ENCODE measurements at regions not wholly inside any gene's neighbourhood (a gene's known extent, or its start where the extent isn't known, plus 50 kb on each side); places are given as distances from the start of the nearest gene placed in this dataset.

DNA sequence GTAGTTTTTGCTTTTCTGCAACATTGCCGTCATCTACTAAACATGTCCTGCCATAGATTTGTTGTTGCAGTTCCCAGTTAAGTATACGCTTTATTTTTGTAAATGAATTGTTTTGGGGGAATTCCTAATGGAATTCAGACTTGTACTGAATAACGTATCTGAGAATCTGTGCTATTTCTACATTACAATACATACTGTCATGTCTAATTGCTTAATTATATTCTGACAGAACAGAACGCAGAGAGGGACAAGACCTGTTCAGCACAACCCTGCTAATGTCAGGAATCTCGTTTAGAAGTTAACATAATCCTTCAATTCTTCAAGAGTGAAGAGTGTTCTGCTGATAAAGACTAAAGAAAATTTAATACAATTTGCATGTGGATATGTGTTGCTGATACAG lies 861.1 kb upstream of the KLHL1 start:
- TF ChIP-seq POLR2A (IDR thresholded peaks at IDR 0.05; ENCODE audit: insufficient read depth in 1 of 2, low read depth in 2 of 2, low read length in 2 of 2) (no peak), USF2 (IDR thresholded peaks at IDR 0.05; ENCODE audit: low read depth, low read length) (no peak), USF2 (CRISPR knock-in tag; IDR thresholded peaks at IDR 0.05; ENCODE audit: borderline replicate concordance) (no peak), PATZ1 (CRISPR knock-in tag; IDR thresholded peaks at IDR 0.05) (no peak), UBTF (CRISPR knock-in tag; IDR thresholded peaks at IDR 0.05) (no peak), MIER2 (CRISPR knock-in tag; IDR thresholded peaks at IDR 0.05) (no peak), RXRA (CRISPR knock-in tag; IDR thresholded peaks at IDR 0.05) (no peak), ATF3 (CRISPR knock-in tag; IDR thresholded peaks at IDR 0.05) (no peak), ZNF274 (CRISPR knock-in tag; IDR thresholded peaks at IDR 0.05) (no peak)
- TF ChIP-seq, protein P1, sequence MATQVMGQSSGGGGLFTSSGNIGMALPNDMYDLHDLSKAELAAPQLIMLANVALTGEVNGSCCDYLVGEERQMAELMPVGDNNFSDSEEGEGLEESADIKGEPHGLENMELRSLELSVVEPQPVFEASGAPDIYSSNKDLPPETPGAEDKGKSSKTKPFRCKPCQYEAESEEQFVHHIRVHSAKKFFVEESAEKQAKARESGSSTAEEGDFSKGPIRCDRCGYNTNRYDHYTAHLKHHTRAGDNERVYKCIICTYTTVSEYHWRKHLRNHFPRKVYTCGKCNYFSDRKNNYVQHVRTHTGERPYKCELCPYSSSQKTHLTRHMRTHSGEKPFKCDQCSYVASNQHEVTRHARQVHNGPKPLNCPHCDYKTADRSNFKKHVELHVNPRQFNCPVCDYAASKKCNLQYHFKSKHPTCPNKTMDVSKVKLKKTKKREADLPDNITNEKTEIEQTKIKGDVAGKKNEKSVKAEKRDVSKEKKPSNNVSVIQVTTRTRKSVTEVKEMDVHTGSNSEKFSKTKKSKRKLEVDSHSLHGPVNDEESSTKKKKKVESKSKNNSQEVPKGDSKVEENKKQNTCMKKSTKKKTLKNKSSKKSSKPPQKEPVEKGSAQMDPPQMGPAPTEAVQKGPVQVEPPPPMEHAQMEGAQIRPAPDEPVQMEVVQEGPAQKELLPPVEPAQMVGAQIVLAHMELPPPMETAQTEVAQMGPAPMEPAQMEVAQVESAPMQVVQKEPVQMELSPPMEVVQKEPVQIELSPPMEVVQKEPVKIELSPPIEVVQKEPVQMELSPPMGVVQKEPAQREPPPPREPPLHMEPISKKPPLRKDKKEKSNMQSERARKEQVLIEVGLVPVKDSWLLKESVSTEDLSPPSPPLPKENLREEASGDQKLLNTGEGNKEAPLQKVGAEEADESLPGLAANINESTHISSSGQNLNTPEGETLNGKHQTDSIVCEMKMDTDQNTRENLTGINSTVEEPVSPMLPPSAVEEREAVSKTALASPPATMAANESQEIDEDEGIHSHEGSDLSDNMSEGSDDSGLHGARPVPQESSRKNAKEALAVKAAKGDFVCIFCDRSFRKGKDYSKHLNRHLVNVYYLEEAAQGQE (IDR thresholded peaks at IDR 0.05; ENCODE audit: borderline replicate concordance in 1 of 2, low read depth in 1 of 2, low read length in 2 of 2) = no peak
- TF ChIP-seq, protein P2, sequence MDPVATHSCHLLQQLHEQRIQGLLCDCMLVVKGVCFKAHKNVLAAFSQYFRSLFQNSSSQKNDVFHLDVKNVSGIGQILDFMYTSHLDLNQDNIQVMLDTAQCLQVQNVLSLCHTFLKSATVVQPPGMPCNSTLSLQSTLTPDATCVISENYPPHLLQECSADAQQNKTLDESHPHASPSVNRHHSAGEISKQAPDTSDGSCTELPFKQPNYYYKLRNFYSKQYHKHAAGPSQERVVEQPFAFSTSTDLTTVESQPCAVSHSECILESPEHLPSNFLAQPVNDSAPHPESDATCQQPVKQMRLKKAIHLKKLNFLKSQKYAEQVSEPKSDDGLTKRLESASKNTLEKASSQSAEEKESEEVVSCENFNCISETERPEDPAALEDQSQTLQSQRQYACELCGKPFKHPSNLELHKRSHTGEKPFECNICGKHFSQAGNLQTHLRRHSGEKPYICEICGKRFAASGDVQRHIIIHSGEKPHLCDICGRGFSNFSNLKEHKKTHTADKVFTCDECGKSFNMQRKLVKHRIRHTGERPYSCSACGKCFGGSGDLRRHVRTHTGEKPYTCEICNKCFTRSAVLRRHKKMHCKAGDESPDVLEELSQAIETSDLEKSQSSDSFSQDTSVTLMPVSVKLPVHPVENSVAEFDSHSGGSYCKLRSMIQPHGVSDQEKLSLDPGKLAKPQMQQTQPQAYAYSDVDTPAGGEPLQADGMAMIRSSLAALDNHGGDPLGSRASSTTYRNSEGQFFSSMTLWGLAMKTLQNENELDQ (CRISPR knock-in tag; IDR thresholded peaks at IDR 0.05; ENCODE audit: borderline replicate concordance) = no peak
